Spleen (tissue), 11 donors: ENCODE measurements at regions not wholly inside any gene's neighbourhood (a gene's known extent, or its start where the extent isn't known, plus 50 kb on each side); places are given as distances from the start of the nearest gene placed in this dataset.
A peak's percentile ranks its signal among the peaks of the same experiment; 100 is the strongest.
"Not testable (repeated sequence)": the region's sequence is repeated elsewhere in the genome, so short reads cannot be mapped to it uniquely, and the experiment has no call there.

Source experiments
- DNase-seq: peaks from one replicate; pipeline ENCODE4 v3.0.0-alpha.2; 2020
- H3K27ac ChIP-seq, 8 donors: fragments of 200-600 bp; sonication (generic) in 7 of 8; 1 replicate in 4 of 8; 2 replicates in 4 of 8; pipeline versions ENCODE4 v1.5.0 to v1.8.0; 2016 to 2021; ENCODE audit warnings: inconsistent platforms in 4 of 8, mild to moderate bottlenecking in 4 of 8, moderate library complexity in 1 of 8
- H3K27me3 ChIP-seq, 7 donors: fragments of 200-600 bp; sonication (generic) in 6 of 7; replicated peaks in 1 of 7; 1 replicate in 4 of 7; 2 replicates in 3 of 7; pipeline versions ENCODE4 v1.5.0 to v1.8.0; 2016 to 2021; ENCODE audit warnings: inconsistent platforms in 3 of 7, mild to moderate bottlenecking in 1 of 7
- H3K36me3 ChIP-seq, 6 donors: fragments of 200-600 bp; sonication (generic) in 5 of 6; 1 replicate in 4 of 6; 2 replicates in 2 of 6; pipeline versions ENCODE4 v1.5.0 to v1.8.0; 2016 to 2021; ENCODE audit warnings: inconsistent platforms in 2 of 6
- H3K4me1 ChIP-seq, 6 donors: fragments of 200-600 bp; sonication (generic) in 5 of 6; 1 replicate in 3 of 6; 2 replicates in 3 of 6; pipeline versions ENCODE4 v1.5.0 to v1.8.0; 2016 to 2021; ENCODE audit warnings: inconsistent platforms in 3 of 6
- H3K4me3 ChIP-seq, 8 donors: fragments of 200-600 bp; sonication (generic) in 7 of 8; 1 replicate in 4 of 8; 2 replicates in 4 of 8; pipeline versions ENCODE4 v1.5.0 to v1.8.0; 2016 to 2021; ENCODE audit warnings: inconsistent platforms in 4 of 8, mild to moderate bottlenecking in 4 of 8, moderate library complexity in 2 of 8
- H3K9me3 ChIP-seq, 8 donors: fragments of 200-600 bp; sonication (generic) in 7 of 8; 1 replicate in 4 of 8; 2 replicates in 4 of 8; pipeline versions ENCODE4 v1.5.0 to v1.8.0; 2016 to 2021; ENCODE audit warnings: inconsistent platforms in 4 of 8
- POLR2A ChIP-seq, 3 donors: fragments of 450-650 bp; IDR thresholded peaks; one replicate each; pipeline ENCODE4 v1.5.1; 2017; ENCODE audit warnings: antibody characterized with exemption in 3 of 3, mild to moderate bottlenecking in 1 of 3
- POLR2AphosphoS5 ChIP-seq, 3 donors: sonication (generic); formaldehyde crosslinking; IDR thresholded peaks; one replicate each; pipeline ENCODE4 v1.5.1; 2017; ENCODE audit warnings: antibody characterized with exemption in 3 of 3
- WGBS, 5 donors: extraction: QIAGEN DNeasy Blood & Tissue Kit in 3 of 5; methylation state at CpG; one replicate each; pipeline versions ENCODE4 v1.1.5 to v1.1.7; 2013 to 2018; 5-methylcytosine and 5-hydroxymethylcytosine counted together
- intact Hi-C: fragments of 100-400 bp; cut with DNase I; formaldehyde crosslinking; loops from one replicate; pipeline ENCODE4 v1.15.0; 2023; ENCODE audit warnings: low total_unique reads
- TF ChIP-seq, protein P1 (sequence below), 11 experiments: fragments of 200-600 bp in 7 of 11; fragments of 450-650 bp in 4 of 11; sonication (generic) in 4 of 11; IDR thresholded peaks in 8 of 11; conservative IDR thresholded peaks in 3 of 11; 1 replicate in 7 of 11; 2 replicates in 4 of 11; pipeline versions ENCODE4 v1.4.0 to v1.8.0; 2016 to 2021; ENCODE audit warnings: antibody characterized with exemption in 11 of 11, inconsistent platforms in 4 of 11, mild to moderate bottlenecking in 1 of 11
- donor health status: healthy with polysubstance abuse.
- donor health status: DM: no; HTN: no; CAD: no; lungs with moderate emphysema.
- donor health status: DM: no; HTN: no; CAD: no.
- donor health status: Bipolar disorder and iron deficiency.
- donor health status: healthy.
- donor health status: DM: no; HTN: no; CAD: no.
- donor health status: DM: yes; HTN: yes; CAD: no.

DNA sequence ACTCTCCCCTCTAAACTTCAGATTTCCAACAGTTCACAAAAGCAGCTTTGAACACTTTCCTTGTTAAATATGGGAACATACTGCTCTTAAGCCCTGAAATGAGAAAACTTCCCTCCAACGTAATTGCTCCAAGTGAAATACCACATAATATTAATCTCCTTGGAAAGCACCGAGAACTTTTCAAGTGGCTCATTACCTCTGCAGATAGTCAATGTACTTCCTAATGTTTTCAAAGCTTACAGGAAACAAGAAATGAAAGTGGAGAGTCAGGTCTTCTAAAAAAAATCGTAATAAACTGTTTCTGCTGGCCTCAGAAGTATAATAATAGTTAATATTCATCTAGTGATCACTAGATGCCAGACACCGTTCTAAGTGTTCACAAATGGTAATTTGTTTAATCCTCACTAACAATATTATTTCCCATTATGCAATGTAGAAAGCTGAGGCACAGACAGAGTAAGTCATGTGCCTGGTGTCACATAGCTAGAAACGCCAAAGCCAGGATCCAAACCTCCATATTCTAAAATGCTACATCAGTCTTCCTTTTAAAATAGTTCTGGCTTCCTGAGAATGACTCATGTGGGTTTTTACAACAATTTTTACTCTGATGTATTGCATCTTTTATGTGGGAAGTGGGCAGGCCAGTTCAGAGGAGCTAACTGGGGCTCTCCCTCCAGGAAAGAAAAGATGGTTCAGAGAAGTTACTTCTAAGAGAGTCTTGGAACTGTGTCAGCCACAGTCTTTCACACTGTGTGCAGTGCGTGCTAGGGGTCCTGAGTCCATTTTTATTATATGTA lies 177.2 kb downstream of the PLPPR4 start:
- intact Hi-C loops, result no loop called here
- H3K27ac ChIP-seq, result peak overlapping the region in 1 of 8 donors; percentile 23
- peaks cover 0 to 3% (median 0%) of the 10 kb centered on the region in 8 donors for H3K9me3 ChIP-seq
- TF ChIP-seq POLR2A (IDR thresholded peaks at IDR 0.05), result no peak
- TF ChIP-seq, protein P1, sequence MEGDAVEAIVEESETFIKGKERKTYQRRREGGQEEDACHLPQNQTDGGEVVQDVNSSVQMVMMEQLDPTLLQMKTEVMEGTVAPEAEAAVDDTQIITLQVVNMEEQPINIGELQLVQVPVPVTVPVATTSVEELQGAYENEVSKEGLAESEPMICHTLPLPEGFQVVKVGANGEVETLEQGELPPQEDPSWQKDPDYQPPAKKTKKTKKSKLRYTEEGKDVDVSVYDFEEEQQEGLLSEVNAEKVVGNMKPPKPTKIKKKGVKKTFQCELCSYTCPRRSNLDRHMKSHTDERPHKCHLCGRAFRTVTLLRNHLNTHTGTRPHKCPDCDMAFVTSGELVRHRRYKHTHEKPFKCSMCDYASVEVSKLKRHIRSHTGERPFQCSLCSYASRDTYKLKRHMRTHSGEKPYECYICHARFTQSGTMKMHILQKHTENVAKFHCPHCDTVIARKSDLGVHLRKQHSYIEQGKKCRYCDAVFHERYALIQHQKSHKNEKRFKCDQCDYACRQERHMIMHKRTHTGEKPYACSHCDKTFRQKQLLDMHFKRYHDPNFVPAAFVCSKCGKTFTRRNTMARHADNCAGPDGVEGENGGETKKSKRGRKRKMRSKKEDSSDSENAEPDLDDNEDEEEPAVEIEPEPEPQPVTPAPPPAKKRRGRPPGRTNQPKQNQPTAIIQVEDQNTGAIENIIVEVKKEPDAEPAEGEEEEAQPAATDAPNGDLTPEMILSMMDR (IDR thresholded peaks at IDR 0.05 in 8 of 11, conservative IDR thresholded peaks at IDR 0.05 in 3 of 11), result no peak
- TF ChIP-seq POLR2AphosphoS5 (IDR thresholded peaks at IDR 0.05), result no peak
- H3K4me1 ChIP-seq, result no peaks in the 10 kb centered on the region
- 25 to 31% (median 29%) methylated on average over 6 of the region's 6 CpGs for WGBS, 5 donors
- no peaks in the 10 kb centered on the region for H3K36me3 ChIP-seq
- H3K27me3 ChIP-seq, result no peaks in the 10 kb centered on the region
- H3K4me3 ChIP-seq, result no peak overlapping the region
- DNase-seq, result no peak

DNA sequence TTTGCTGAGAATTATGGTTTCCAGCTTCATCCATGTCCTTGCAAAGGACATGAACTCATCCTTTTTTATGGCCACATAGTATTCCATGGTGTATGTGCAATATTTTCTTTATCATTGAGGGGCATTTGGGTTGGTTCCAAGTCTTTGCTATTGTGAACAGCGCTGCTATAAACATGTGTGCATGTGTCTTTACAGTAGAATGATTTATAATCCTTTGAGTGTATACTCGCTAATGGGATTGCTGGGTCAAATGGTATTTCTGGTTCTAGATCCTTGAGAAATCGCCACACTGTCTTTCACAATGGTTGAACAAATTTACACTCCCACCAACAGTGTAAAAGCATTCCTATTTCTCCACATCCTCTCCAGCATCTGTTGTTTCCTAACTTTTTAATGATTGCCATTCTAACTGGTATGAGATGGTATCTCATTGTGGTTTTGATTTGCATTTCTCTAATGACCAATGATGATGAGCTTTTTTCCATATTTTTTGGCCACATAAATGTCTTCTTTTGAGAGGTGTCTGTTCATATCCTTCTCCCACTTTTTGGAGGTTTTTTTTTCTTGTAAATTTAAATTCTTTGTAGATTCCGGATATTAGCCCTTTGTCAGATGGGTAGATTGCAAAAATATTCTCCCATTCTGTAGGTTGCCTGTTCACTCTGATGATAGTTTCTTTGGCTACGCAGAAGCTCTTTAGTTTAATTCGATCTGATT lies 180.1 kb downstream of the PLPPR4 start:
- H3K27ac ChIP-seq, H3K9me3 ChIP-seq, DNase-seq, H3K27me3 ChIP-seq, H3K4me3 ChIP-seq, intact Hi-C loops, H3K4me1 ChIP-seq, H3K36me3 ChIP-seq: not testable (repeated sequence)
- 85 to 92% (median 89%) methylated on average over 6 of the region's 6 CpGs for WGBS, 5 donors

DNA sequence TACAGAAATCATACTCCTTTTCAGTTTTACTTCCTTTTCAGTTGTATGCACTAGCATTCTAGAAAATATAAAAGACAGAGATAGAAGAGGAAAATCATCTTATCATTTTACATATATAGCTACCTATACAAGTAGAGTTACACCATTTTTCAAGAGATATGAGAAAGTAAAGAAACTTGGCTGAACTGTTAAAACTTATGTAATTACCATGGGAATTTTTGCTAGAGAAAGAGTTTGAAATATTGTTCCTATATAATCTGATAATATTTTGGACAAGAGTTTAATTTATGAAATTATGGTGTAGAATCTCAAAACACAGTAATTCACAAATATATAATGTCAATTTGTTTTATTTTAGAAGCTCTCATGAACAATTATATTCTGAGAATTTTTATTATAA lies 180.8 kb downstream of the PLPPR4 start:
- Histone ChIP-seq H3K4me1 (no peaks in the 10 kb centered on the region), H3K4me3 (no peak overlapping the region), H3K27me3 (no peaks in the 10 kb centered on the region), H3K9me3 (peaks cover 0 to 3% (median 0%) of the 10 kb centered on the region in 8 donors), H3K36me3 (no peaks in the 10 kb centered on the region), H3K27ac (no peak overlapping the region)
- TF ChIP-seq POLR2AphosphoS5 (IDR thresholded peaks at IDR 0.05), result no peak
- no peak for TF ChIP-seq POLR2A (IDR thresholded peaks at IDR 0.05)
- TF ChIP-seq, protein P1 (IDR thresholded peaks at IDR 0.05 in 8 of 11, conservative IDR thresholded peaks at IDR 0.05 in 3 of 11), result no peak
- no peak for DNase-seq
- intact Hi-C loops, result no loop called here

DNA sequence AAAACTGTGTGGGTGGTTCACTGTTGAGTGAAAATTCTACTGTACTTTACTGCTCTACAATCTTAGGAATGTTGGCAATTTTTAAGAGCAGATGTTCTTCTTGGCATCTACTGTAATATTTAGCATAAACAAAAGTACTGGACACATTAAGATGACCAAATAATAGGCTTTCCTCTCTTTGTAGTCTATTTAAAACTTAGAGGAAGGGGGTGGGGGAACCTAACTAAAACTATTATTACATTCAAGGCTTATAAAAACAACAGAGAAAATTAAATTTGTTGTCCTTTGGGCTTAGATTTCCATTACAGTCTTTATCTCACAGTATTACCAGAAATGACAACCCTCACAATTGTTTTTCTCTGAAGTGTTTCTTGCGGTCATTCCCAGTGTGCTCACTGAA lies 181.2 kb downstream of the PLPPR4 start:
- Histone ChIP-seq H3K27me3 (no peaks in the 10 kb centered on the region), H3K9me3 (peaks cover 0 to 3% (median 0%) of the 10 kb centered on the region in 8 donors), H3K4me1 (no peaks in the 10 kb centered on the region), H3K4me3 (no peak overlapping the region), H3K27ac (no peak overlapping the region), H3K36me3 (no peaks in the 10 kb centered on the region)
- intact Hi-C loops, result no loop called here
- TF ChIP-seq POLR2AphosphoS5 (IDR thresholded peaks at IDR 0.05) (no peak), POLR2A (IDR thresholded peaks at IDR 0.05) (no peak)
- TF ChIP-seq, protein P1 (IDR thresholded peaks at IDR 0.05 in 8 of 11, conservative IDR thresholded peaks at IDR 0.05 in 3 of 11), result no peak
- no peak for DNase-seq
- WGBS, 5 donors, result 80 to 90% (median 86%) methylated on average over 1 of the region's 1 CpG
